ENCODE measurements at regions not wholly inside any gene's neighbourhood (a gene's known extent, or its start where the extent isn't known, plus 50 kb on each side); places are given as distances from the start of the nearest gene placed in this dataset.

GRCh38 chr5:107248066-107248695 is 422.6 kb downstream of the EFNA5 start:
- no peak overlapping the region for H3K27ac ChIP-seq (ENCODE audit: low read depth, low read length)
- 57 to 62% methylated on average over 9 to 10 of the region's 10 CpGs for WGBS, 2 experiments (ENCODE audit: insufficient coverage in 1 of 2, insufficient read length in 1 of 2)
- Mint-ChIP-seq H3K36me3 (ENCODE audit: low read depth) (no peaks in the 10 kb centered on the region), H3K9me3 (no peaks in the 10 kb centered on the region), H3K27ac (no peak overlapping the region), H3K4me3 (no peak overlapping the region), H3K4me1 (no peaks in the 10 kb centered on the region), H3K27me3 (ENCODE audit: insufficient read depth) (no peaks in the 10 kb centered on the region)
- no peaks in the 10 kb centered on the region for H3K4me1 ChIP-seq (ENCODE audit: control insufficient read depth, insufficient read depth, low read length)
- no peaks in the 10 kb centered on the region for H3K27me3 ChIP-seq (ENCODE audit: control insufficient read depth, insufficient read depth, low read length, poor library complexity, severe bottlenecking)
- peak; percentile 90 for DNase-seq
- TF ChIP-seq CTCF (conservative IDR thresholded peaks at IDR 0.05): peak; percentile 95
- no peak overlapping the region for H3K4me3 ChIP-seq (ENCODE audit: low read length)
- H3K9me3 ChIP-seq (ENCODE audit: control insufficient read depth, low read length): no peaks in the 10 kb centered on the region
- no peak overlapping the region for H3K9ac ChIP-seq (ENCODE audit: extremely low read depth, low read length, poor library complexity, severe bottlenecking)
- no peaks in the 10 kb centered on the region for H3K36me3 ChIP-seq (ENCODE audit: control insufficient read depth, insufficient read depth, low read length)

GRCh38 chr5:107247427-107247826 is 423.3 kb downstream of the EFNA5 start:
- no peaks in the 10 kb centered on the region for H3K36me3 ChIP-seq (ENCODE audit: control insufficient read depth, insufficient read depth, low read length)
- no peaks in the 10 kb centered on the region for H3K4me1 ChIP-seq (ENCODE audit: control insufficient read depth, insufficient read depth, low read length)
- H3K36me3 Mint-ChIP-seq (ENCODE audit: low read depth): no peaks in the 10 kb centered on the region
- no peaks in the 10 kb centered on the region for H3K27me3 Mint-ChIP-seq (ENCODE audit: insufficient read depth)
- no peak overlapping the region for H3K4me3 Mint-ChIP-seq
- H3K27ac Mint-ChIP-seq: no peak overlapping the region
- no peaks in the 10 kb centered on the region for H3K27me3 ChIP-seq (ENCODE audit: control insufficient read depth, insufficient read depth, low read length, poor library complexity, severe bottlenecking)
- peaks cover 1% of the 10 kb centered on the region for H3K4me1 Mint-ChIP-seq
- 87 to 100% methylated on average over 2 of the region's 2 CpGs for WGBS, 2 experiments (ENCODE audit: insufficient coverage in 1 of 2, insufficient read length in 1 of 2)
- H3K4me3 ChIP-seq (ENCODE audit: low read length): no peak overlapping the region
- TF ChIP-seq CTCF (conservative IDR thresholded peaks at IDR 0.05): no peak
- no peak overlapping the region for H3K27ac ChIP-seq (ENCODE audit: low read depth, low read length)
- H3K9me3 Mint-ChIP-seq: no peaks in the 10 kb centered on the region
- no peaks in the 10 kb centered on the region for H3K9me3 ChIP-seq (ENCODE audit: control insufficient read depth, low read length)
- H3K9ac ChIP-seq (ENCODE audit: extremely low read depth, low read length, poor library complexity, severe bottlenecking): no peak overlapping the region
- no peak for DNase-seq

GRCh38 chr5:107243220-107243579 is 427.5 kb downstream of the EFNA5 start:
- Mint-ChIP-seq H3K27me3 (ENCODE audit: insufficient read depth) (no peaks in the 10 kb centered on the region), H3K4me1 (peaks cover 3% of the 10 kb centered on the region)

More at GRCh38 chr5:107243220-107243579, 427.5 kb downstream of the EFNA5 start:
- H3K36me3 Mint-ChIP-seq (ENCODE audit: low read depth): no peaks in the 10 kb centered on the region
- Histone ChIP-seq H3K27ac (ENCODE audit: low read depth, low read length) (no peak overlapping the region), H3K4me3 (ENCODE audit: low read length) (no peak overlapping the region), H3K4me1 (ENCODE audit: control insufficient read depth, insufficient read depth, low read length) (no peaks in the 10 kb centered on the region), H3K27me3 (ENCODE audit: control insufficient read depth, insufficient read depth, low read length, poor library complexity, severe bottlenecking) (no peaks in the 10 kb centered on the region), H3K36me3 (ENCODE audit: control insufficient read depth, insufficient read depth, low read length) (no peaks in the 10 kb centered on the region), H3K9ac (ENCODE audit: extremely low read depth, low read length, poor library complexity, severe bottlenecking) (no peak overlapping the region), H3K9me3 (ENCODE audit: control insufficient read depth, low read length) (no peaks in the 10 kb centered on the region)
- no peak for DNase-seq
- no peaks in the 10 kb centered on the region for H3K9me3 Mint-ChIP-seq
- TF ChIP-seq CTCF (conservative IDR thresholded peaks at IDR 0.05): no peak
- 82% methylated on average over 2 of the region's 3 CpGs; no CpG with 5 or more reads in 1 of the 2 experiments for WGBS, 2 experiments (ENCODE audit: insufficient coverage in 1 of 2, insufficient read length in 1 of 2)
- no peak overlapping the region for H3K4me3 Mint-ChIP-seq
- no peak overlapping the region for H3K27ac Mint-ChIP-seq

Measured in endodermal cell (in vitro differentiated cells).